Natural killer cell (primary cell): ENCODE measurements at regions not wholly inside any gene's neighbourhood (a gene's known extent, or its start where the extent isn't known, plus 50 kb on each side); places are given as distances from the start of the nearest gene placed in this dataset.

Source experiments
- ATAC-seq, 3 donors: fragments of 150-1000 bp in 2 of 3; fragments of 200-7000 bp in 1 of 3; cut with Tn5 transposase; 1 replicate in 1 of 3; 2 replicates in 2 of 3; pipeline ENCODE4 v1.10.0; 2021; ENCODE audit warnings: mild to moderate bottlenecking in 2 of 3, moderate library complexity in 2 of 3
- DNase-seq, 2 donors: peaks; one replicate each; pipeline versions ENCODE4 v3.0.0 to v3.0.0-alpha.2; 2013 to 2021; ENCODE audit warnings: mixed read lengths in 1 of 2
- H3K27ac ChIP-seq: one replicate; pipeline ENCODE4 v1.5.1; 2013; ENCODE audit warnings: mild to moderate bottlenecking, low read length
- H3K27me3 ChIP-seq: one replicate; pipeline ENCODE4 v1.6.1; 2013; ENCODE audit warnings: low read length; ENCODE audit not compliant: control insufficient read depth, insufficient read depth
- H3K36me3 ChIP-seq: one replicate; pipeline ENCODE4 v1.6.1; 2013; ENCODE audit warnings: low read length; ENCODE audit not compliant: control insufficient read depth, insufficient read depth
- H3K4me1 ChIP-seq: one replicate; pipeline ENCODE4 v1.6.1; 2013; ENCODE audit warnings: low read length; ENCODE audit not compliant: control insufficient read depth, insufficient read depth
- H3K4me3 ChIP-seq: one replicate; pipeline ENCODE4 v1.5.1; 2013; ENCODE audit warnings: low read length
- H3K9me3 ChIP-seq: one replicate; pipeline ENCODE4 v1.6.1; 2013; ENCODE audit warnings: low read length; ENCODE audit not compliant: control insufficient read depth, insufficient read depth
- H3K27ac Mint-ChIP-seq, 2 donors: one replicate each; pipeline ENCODE4 v1.8.0; 2022; ENCODE audit warnings: mild to moderate bottlenecking in 2 of 2, mixed read lengths in 2 of 2, moderate library complexity in 1 of 2
- H3K27me3 Mint-ChIP-seq, 2 donors: one replicate each; pipeline ENCODE4 v1.8.0; 2022; ENCODE audit warnings: low read depth in 2 of 2, mixed read lengths in 2 of 2
- H3K36me3 Mint-ChIP-seq: one replicate; pipeline ENCODE4 v1.8.0; 2022; ENCODE audit warnings: mixed read lengths
- H3K4me1 Mint-ChIP-seq, 2 donors: one replicate each; pipeline ENCODE4 v1.8.0; 2022; ENCODE audit warnings: mixed read lengths in 2 of 2
- H3K4me3 Mint-ChIP-seq: one replicate; pipeline ENCODE4 v1.8.0; 2022; ENCODE audit warnings: mild to moderate bottlenecking, moderate library complexity, mixed read lengths
- H3K9me3 Mint-ChIP-seq, 2 donors: one replicate each; pipeline ENCODE4 v1.8.0; 2022; ENCODE audit warnings: mixed read lengths in 2 of 2
- CTCF ChIP-seq: fragments of 200-600 bp; IDR thresholded peaks from one replicate; pipeline ENCODE4 v1.8.0; 2022; ENCODE audit warnings: antibody characterized with exemption
- WGBS: methylation state at CpG from one replicate; pipeline ENCODE4 v1.1.7; 2013; ENCODE audit warnings: missing lambda C conversion rate; ENCODE audit not compliant: insufficient coverage; 5-methylcytosine and 5-hydroxymethylcytosine counted together
- intact Hi-C: fragments of 100-400 bp; cut with micrococcal nuclease; formaldehyde crosslinking; loops from one replicate; pipeline ENCODE4 v1.14.2; 2022

GRCh38 chr16:47834485-47835024 is 321.2 kb downstream of the ABCC12 start:
- ATAC-seq: no peak
- no peak overlapping the region for H3K4me3 Mint-ChIP-seq
- H3K4me1 Mint-ChIP-seq: no peaks in the 10 kb centered on the region
- WGBS: 70% methylated on average over 1 of the region's 2 CpGs
- H3K36me3 Mint-ChIP-seq: peaks cover 16% of the 10 kb centered on the region
- Histone ChIP-seq H3K27ac (no peak overlapping the region), H3K27me3 (no peaks in the 10 kb centered on the region), H3K4me3 (no peak overlapping the region), H3K4me1 (no peaks in the 10 kb centered on the region), H3K9me3 (peaks cover 10% of the 10 kb centered on the region), H3K36me3 (no peaks in the 10 kb centered on the region)
- H3K27me3 Mint-ChIP-seq: no peaks in the 10 kb centered on the region
- TF ChIP-seq CTCF: no peak
- no peak overlapping the region for H3K27ac Mint-ChIP-seq
- H3K9me3 Mint-ChIP-seq: peaks cover 13 to 14% of the 10 kb centered on the region in 2 donors
- DNase-seq: no peak
- intact Hi-C loops: no loop called here

- Mint-ChIP-seq H3K4me1 (no peaks in the 10 kb centered on the region), H3K27ac (no peak overlapping the region), H3K27me3 (no peaks in the 10 kb centered on the region), H3K9me3 (peaks cover 11 to 13% of the 10 kb centered on the region in 2 donors), H3K4me3 (no peak overlapping the region), H3K36me3 (peaks cover 16% of the 10 kb centered on the region)
- Histone ChIP-seq H3K9me3 (peaks cover 10% of the 10 kb centered on the region), H3K27ac (no peak overlapping the region), H3K27me3 (no peaks in the 10 kb centered on the region), H3K36me3 (no peaks in the 10 kb centered on the region), H3K4me3 (no peak overlapping the region), H3K4me1 (no peaks in the 10 kb centered on the region)
- no peak for TF ChIP-seq CTCF
- intact Hi-C loops: no loop called here
- ATAC-seq (no peak), DNase-seq (no peak)
- WGBS: no CpG with 5 or more reads among the region's 1 CpG
These were observed 322.0 kb downstream of the ABCC12 start for GRCh38 chr16:47833771-47834170.

GRCh38 chr16:47829850-47830600 is 325.8 kb downstream of the ABCC12 start:
- no peak overlapping the region for H3K4me3 Mint-ChIP-seq

More at GRCh38 chr16:47829850-47830600, 325.8 kb downstream of the ABCC12 start:
- DNase-seq (no peak), ATAC-seq (no peak)
- TF ChIP-seq CTCF: no peak
- Mint-ChIP-seq H3K9me3 (peaks cover 12 to 13% of the 10 kb centered on the region in 2 donors), H3K27ac (no peak overlapping the region), H3K4me1 (no peaks in the 10 kb centered on the region), H3K27me3 (no peaks in the 10 kb centered on the region), H3K36me3 (peaks cover 16% of the 10 kb centered on the region)
- Histone ChIP-seq H3K27me3 (no peaks in the 10 kb centered on the region), H3K27ac (no peak overlapping the region), H3K4me1 (no peaks in the 10 kb centered on the region), H3K4me3 (no peak overlapping the region), H3K36me3 (no peaks in the 10 kb centered on the region), H3K9me3 (peaks cover 10% of the 10 kb centered on the region)
- intact Hi-C loops: no loop called here
- WGBS: 100% methylated on average over 1 of the region's 2 CpGs
